ENCODE measurements at regions not wholly inside any gene's neighbourhood (a gene's known extent, or its start where the extent isn't known, plus 50 kb on each side); places are given as distances from the start of the nearest gene placed in this dataset.

GRCh38 chr3:168249550-168250414 lies 154.1 kb upstream of the GOLIM4 start (continued):
- TF ChIP-seq LRRFIP1 (CRISPR knock-in tag; conservative IDR thresholded peaks at IDR 0.05) (no peak), ZNF503 (CRISPR knock-in tag; IDR thresholded peaks at IDR 0.05) (0 out of 2 replicates have a peak, but pooled peaks have one; percentile 21), ZNF761 (CRISPR knock-in tag; conservative IDR thresholded peaks at IDR 0.05) (0 out of 2 replicates have a peak, but pooled peaks have one; percentile 60), ZNF30 (CRISPR knock-in tag; IDR thresholded peaks at IDR 0.05) (no peak), ZNF33B (CRISPR knock-in tag; IDR thresholded peaks at IDR 0.05) (0 out of 2 replicates have a peak, but pooled peaks have one; percentile 49), ATF7-NPFF (CRISPR knock-in tag; IDR thresholded peaks at IDR 0.05; ENCODE audit: low read depth) (0 out of 2 replicates have a peak, but pooled peaks have one; percentile 44), ZNF780A (CRISPR knock-in tag; IDR thresholded peaks at IDR 0.05) (no peak), PAF1 (CRISPR knock-in tag; IDR thresholded peaks at IDR 0.05) (no peak), DPF2 (CRISPR knock-in tag; IDR thresholded peaks at IDR 0.05; ENCODE audit: borderline replicate concordance, low read depth) (no peak), FIP1L1 (IDR thresholded peaks at IDR 0.05; ENCODE audit: borderline replicate concordance, insufficient read depth, low read depth, low read length) (no peak), BATF2 (CRISPR knock-in tag; IDR thresholded peaks at IDR 0.05) (no peak), ZNF3 (CRISPR knock-in tag; IDR thresholded peaks at IDR 0.05) (no peak), BCL3 (CRISPR knock-in tag; IDR thresholded peaks at IDR 0.05) (peak; percentile 51; the same call in 1 of the 2 replicates), TP53 (CRISPR knock-in tag; conservative IDR thresholded peaks at IDR 0.05) (no peak), ZNF501 (CRISPR knock-in tag; IDR thresholded peaks at IDR 0.05) (peak; percentile 72; the same call in 1 of the 2 replicates), HIVEP1 (CRISPR knock-in tag; IDR thresholded peaks at IDR 0.05) (peak; percentile 53; the same call in 1 of the 2 replicates), ISL2 (CRISPR knock-in tag; IDR thresholded peaks at IDR 0.05) (no peak), KDM3A (CRISPR knock-in tag; IDR thresholded peaks at IDR 0.05; ENCODE audit: low read depth) (peak; percentile 56; the same call in 1 of the 2 replicates), ZNF772 (CRISPR knock-in tag; IDR thresholded peaks at IDR 0.05) (peak; percentile 39; the same call in 1 of the 2 replicates), ZNF776 (CRISPR knock-in tag; IDR thresholded peaks at IDR 0.05) (0 out of 2 replicates have a peak, but pooled peaks have one; percentile 37), ZNF720 (CRISPR knock-in tag; IDR thresholded peaks at IDR 0.05) (no peak), NKX3-1 (CRISPR knock-in tag; IDR thresholded peaks at IDR 0.05) (no peak), ZSCAN29 (CRISPR knock-in tag; conservative IDR thresholded peaks at IDR 0.05) (0 out of 2 replicates have a peak, but pooled peaks have one; percentile 58), ZNF207 (IDR thresholded peaks at IDR 0.05; ENCODE audit: borderline replicate concordance) (no peak), RFX1 (IDR thresholded peaks at IDR 0.05) (no peak)
